GM12892 (cell line): ENCODE measurements at regions not wholly inside any gene's neighbourhood (a gene's known extent, or its start where the extent isn't known, plus 50 kb on each side); places are given as distances from the start of the nearest gene placed in this dataset.

Source experiments
- POLR2A ChIP-seq: IDR thresholded peaks from 2 replicates; pipeline ENCODE4 v1.6.1; 2011; ENCODE audit warnings: low read depth, low read length, control low read depth
- POLR2AphosphoS5 ChIP-seq: IDR thresholded peaks from 2 replicates; pipeline ENCODE4 v1.6.1; 2011; ENCODE audit warnings: low read depth, low read length, control low read depth
- TAF1 ChIP-seq: IDR thresholded peaks from 2 replicates; pipeline ENCODE4 v1.6.1; 2011; ENCODE audit warnings: low read depth, mild to moderate bottlenecking, control low read depth, low read length, borderline replicate concordance

DNA sequence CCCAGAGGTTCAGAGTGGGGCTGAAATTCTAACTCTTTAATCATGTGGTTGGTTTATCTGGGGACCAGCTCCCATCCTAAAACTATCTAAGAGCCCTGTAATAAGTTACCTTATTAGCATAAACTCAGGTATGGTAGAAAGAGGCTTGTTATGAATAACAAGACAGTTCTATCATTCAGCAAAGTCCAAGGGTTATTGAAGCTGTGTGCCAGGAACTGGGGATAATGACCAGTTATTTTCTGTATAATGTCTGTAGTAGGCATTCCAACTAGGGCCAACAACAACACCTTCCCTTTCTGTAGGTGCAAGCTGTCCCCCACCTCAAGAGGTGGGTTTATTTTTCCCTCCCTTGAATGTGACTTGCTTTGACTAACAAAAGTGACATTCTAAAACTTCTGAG, 170.1 kb downstream of the CD83 start:
- TF ChIP-seq POLR2AphosphoS5 (no peak), POLR2A (no peak), TAF1 (no peak)
